HEK293 (cell line): ENCODE measurements at regions not wholly inside any gene's neighbourhood (a gene's known extent, or its start where the extent isn't known, plus 50 kb on each side); places are given as distances from the start of the nearest gene placed in this dataset.

ENCODE experiments used
- SCRT1 ChIP-seq: fragments of 450-650 bp; formaldehyde crosslinking; IDR thresholded peaks from 2 replicates; pipeline ENCODE4 v1.5.1; 2016; ENCODE audit warnings: missing biosample characterization, missing genetic modification characterization, borderline replicate concordance
- ZNF426 ChIP-seq: fragments of 450-650 bp; formaldehyde crosslinking; IDR thresholded peaks from 2 replicates; pipeline ENCODE4 v1.5.1; 2017; ENCODE audit warnings: missing biosample characterization, missing genetic modification characterization, mild to moderate bottlenecking, inconsistent platforms, moderate library complexity
- TF ChIP-seq, protein P1 (sequence below): fragments of 450-650 bp; formaldehyde crosslinking; IDR thresholded peaks from 2 replicates; pipeline ENCODE4 v1.5.1; 2016; ENCODE audit warnings: missing biosample characterization, missing genetic modification characterization

GRCh38 chrX:81564851-81565250 is 362.9 kb downstream of the SH3BGRL start:
- TF ChIP-seq SCRT1, result no peak
- TF ChIP-seq, protein P1, sequence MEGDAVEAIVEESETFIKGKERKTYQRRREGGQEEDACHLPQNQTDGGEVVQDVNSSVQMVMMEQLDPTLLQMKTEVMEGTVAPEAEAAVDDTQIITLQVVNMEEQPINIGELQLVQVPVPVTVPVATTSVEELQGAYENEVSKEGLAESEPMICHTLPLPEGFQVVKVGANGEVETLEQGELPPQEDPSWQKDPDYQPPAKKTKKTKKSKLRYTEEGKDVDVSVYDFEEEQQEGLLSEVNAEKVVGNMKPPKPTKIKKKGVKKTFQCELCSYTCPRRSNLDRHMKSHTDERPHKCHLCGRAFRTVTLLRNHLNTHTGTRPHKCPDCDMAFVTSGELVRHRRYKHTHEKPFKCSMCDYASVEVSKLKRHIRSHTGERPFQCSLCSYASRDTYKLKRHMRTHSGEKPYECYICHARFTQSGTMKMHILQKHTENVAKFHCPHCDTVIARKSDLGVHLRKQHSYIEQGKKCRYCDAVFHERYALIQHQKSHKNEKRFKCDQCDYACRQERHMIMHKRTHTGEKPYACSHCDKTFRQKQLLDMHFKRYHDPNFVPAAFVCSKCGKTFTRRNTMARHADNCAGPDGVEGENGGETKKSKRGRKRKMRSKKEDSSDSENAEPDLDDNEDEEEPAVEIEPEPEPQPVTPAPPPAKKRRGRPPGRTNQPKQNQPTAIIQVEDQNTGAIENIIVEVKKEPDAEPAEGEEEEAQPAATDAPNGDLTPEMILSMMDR, result no peak
- no peak for TF ChIP-seq ZNF426 (tag by site-specific recombination)
